HG03175 (cell line): ENCODE measurements at regions not wholly inside any gene's neighbourhood (a gene's known extent, or its start where the extent isn't known, plus 50 kb on each side); places are given as distances from the start of the nearest gene placed in this dataset.
"Not testable (repeated sequence)": the region's sequence is repeated elsewhere in the genome, so short reads cannot be mapped to it uniquely, and the experiment has no call there.

ENCODE experiments used
- ATAC-seq: cut with Tn5 transposase; IDR thresholded peaks from one replicate; pipeline ENCODE4 v1.9.1; 2021; ENCODE audit warnings: mild to moderate bottlenecking, moderate library complexity; ENCODE audit not compliant: unreplicated experiment

GRCh38 chrX:146994163-146994562, 179.6 kb upstream of the CXorf51A start:
- no peak for ATAC-seq

GRCh38 chrX:146973283-146973682, 158.7 kb upstream of the CXorf51A start:
- ATAC-seq, result no peak

DNA sequence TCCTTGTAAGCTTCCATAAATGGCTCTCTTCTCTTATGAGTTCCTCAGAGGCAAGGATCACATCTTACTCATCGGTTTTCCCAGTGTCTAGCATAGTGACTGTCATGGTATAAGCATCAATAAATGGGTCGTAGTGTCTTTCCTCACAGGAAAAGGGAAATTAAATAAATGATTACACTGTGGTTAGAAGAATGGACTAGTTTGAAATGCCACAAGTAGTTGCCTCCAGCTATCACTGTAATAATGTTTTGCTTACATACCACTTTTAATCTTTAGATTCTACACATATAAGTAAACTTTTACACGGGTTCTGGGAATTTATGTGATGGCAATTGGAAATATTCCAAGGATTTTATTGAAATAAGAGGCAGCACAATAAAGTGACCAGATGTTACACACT, 152.8 kb upstream of the CXorf51A start:
- no peak for ATAC-seq

GRCh38 chrX:146956760-146957159, 142.2 kb upstream of the CXorf51A start:
- ATAC-seq, result no peak

DNA sequence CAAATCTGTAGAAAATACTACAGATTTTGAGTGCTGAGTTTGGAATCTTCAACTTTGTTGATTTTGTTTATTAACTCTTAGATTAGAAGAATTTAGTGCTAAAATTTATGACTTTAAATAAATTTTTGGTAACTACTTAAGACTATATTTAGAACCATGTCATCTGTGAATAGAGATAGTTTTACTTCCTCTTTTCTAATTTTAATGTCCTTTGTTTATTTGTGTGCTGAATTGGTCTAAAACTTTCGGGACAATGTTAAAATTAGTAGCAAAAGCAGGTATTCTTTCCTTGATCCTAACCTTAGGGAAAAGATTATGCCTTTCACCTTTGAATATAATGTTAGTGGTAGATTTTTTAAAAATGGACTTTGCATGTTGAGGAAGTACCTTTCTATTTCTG, 119.7 kb upstream of the CXorf51A start:
- ATAC-seq, result peak; percentile 53

GRCh38 chrX:146932997-146933396, 118.5 kb upstream of the CXorf51A start:
- not testable (repeated sequence) for ATAC-seq

DNA sequence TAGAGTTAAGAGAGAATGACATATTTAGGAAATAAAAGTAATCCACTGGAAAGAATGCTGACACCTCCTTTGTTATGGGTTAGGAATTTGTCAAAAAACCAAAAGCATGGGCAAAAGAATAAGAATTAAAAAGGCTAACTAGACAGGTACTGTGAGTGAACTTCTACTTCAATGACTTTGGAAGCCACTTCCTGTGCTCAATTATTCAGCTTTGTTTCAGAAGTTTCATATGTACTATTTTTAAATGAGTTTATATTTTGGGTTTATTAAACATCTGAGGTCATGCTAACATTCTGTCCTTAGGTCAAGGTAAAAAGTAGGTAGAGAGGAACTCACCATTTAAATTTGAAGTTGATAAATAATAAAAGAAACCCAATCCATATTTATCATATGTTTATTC, 106.7 kb upstream of the CXorf51A start:
- no peak for ATAC-seq

DNA sequence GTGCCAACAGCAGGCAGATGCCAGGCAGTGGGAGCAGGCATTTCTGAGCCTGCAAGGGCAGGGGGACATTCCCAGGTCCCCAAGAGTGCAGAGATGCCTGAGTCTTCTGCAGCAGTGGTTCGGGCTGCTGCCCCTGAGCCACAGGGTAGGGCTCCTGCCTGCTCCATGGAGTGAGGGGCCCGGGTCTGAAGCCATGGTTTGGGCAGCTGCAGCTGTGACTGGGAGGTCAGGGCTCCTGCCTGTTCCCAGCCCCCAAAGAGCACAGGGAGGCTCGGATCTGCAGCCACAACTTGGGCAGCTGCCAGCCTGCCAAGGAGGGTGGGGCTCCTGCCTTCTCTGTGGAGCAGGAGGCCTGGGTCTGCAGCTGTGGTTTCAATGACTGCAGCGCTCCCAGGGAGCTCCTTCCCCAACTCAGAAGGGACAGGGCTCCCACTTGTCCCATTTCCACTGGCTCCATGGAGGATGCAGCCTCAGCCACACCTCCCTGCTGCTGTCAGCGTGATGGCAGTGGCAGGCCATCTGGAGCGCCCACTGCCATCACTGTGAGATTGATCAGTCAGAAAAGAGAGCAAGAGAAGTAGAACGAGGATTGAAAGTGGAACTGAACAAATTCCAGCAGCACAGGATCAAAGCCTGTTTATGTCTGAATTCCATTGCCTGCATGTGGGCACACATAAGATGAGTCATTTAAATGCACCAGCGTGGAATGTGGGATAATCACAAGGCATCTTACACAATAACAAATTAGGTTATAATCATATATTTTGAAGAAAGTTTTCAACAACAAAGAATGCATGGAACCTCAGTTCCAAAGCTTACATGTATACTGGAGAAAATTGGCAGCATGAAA, 93.1 kb upstream of the CXorf51A start:
- ATAC-seq, result no peak

DNA sequence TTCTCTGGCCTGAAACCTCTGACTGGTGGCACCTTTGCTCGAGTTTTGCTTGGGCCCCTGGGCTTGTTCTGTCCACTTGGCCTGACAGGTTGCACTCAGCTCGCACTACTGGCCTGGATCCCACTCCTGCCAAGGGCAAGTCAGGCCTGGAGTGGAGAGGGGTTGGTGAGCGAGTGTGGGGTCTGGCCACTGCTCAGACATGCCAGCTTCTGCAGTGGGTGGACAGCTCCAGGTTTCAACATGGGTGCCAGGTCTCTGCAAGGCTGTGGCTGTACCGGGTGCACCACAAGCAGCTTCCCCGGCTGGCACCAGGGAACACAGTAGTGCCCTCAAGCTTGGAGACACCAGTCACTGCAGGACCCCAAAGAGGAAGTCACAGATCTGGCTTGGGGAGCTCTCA, 91.6 kb upstream of the CXorf51A start:
- no peak for ATAC-seq

DNA sequence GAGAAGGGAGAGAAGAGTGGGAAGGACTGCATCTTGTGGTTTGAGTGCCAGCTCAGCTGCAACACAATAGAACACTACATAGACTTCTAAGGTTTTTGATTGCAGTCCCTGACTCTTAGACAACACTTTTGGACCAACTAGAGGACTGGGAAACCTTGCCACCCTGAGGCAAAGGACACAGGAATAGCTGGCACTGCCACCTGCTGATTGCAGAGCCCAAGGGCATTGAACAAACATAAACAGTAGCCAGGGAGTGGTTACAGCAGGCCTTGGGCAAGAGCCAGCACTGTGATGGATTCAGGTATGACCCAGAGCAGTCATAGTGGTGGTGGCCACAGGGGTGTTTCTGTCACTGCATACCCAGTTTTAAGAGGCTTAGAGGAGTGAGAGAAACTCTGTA, 72.5 kb upstream of the CXorf51A start:
- no peak for ATAC-seq

GRCh38 chrX:146881521-146881920, 67.0 kb upstream of the CXorf51A start:
- no peak for ATAC-seq

DNA sequence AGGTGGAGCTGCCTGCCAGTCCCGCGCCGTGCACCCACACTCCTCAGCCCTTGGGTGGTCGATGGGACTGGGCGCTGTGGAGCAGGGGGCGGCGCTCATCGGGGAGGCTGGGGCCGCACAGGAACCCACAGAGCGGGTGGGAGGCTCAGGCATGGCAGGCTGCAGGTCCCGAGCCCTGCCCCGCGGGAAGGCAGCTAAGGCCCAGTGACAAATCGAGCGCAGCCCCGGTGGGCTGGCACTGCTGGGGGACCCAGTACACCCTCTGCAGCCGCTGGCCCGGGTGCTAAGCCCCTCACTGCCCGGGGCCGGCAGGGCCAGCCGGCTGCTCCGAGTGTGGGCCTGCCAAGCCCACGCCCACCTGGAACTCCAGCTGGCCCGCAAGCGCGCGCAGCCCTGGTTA, 52.3 kb upstream of the CXorf51A start:
- ATAC-seq, result not testable (repeated sequence)

GRCh38 chrX:146865734-146866133, 51.2 kb upstream of the CXorf51A start:
- ATAC-seq, result not testable (repeated sequence)
